KMS-11 (cell line): ENCODE measurements at regions not wholly inside any gene's neighbourhood (a gene's known extent, or its start where the extent isn't known, plus 50 kb on each side); places are given as distances from the start of the nearest gene placed in this dataset.

Source experiments
- H2AFZ ChIP-seq: fragments of 200-600 bp; sonication (generic); 2 replicates; pipeline ENCODE4 v1.6.1; 2016; ENCODE audit warnings: antibody characterized with exemption, mixed run types, low read depth
- H3K27ac ChIP-seq: fragments of 200-600 bp; sonication (generic); 2 replicates; pipeline ENCODE4 v1.6.1; 2016; ENCODE audit warnings: mild to moderate bottlenecking, mixed run types
- H3K27me3 ChIP-seq: fragments of 200-600 bp; sonication (generic); 2 replicates; pipeline ENCODE4 v1.6.1; 2017; ENCODE audit warnings: mild to moderate bottlenecking, low read depth, mixed run types, moderate library complexity; ENCODE audit not compliant: insufficient read depth
- H3K36me3 ChIP-seq: fragments of 200-600 bp; sonication (generic); 2 replicates; pipeline ENCODE4 v1.6.1; 2017; ENCODE audit warnings: mild to moderate bottlenecking, mixed run types; ENCODE audit not compliant: insufficient read depth
- H3K4me1 ChIP-seq: fragments of 200-600 bp; sonication (generic); 2 replicates; pipeline ENCODE4 v1.6.1; 2016; ENCODE audit warnings: mild to moderate bottlenecking, low read depth, mixed run types; ENCODE audit not compliant: poor library complexity, severe bottlenecking
- H3K4me2 ChIP-seq: fragments of 200-600 bp; sonication (generic); 2 replicates; pipeline ENCODE4 v1.7.0; 2016; ENCODE audit warnings: mild to moderate bottlenecking, mixed run types
- H3K4me3 ChIP-seq: fragments of 200-600 bp; sonication (generic); IDR thresholded peaks from 2 replicates; pipeline ENCODE4 v1.6.1; 2017; ENCODE audit warnings: low read depth, low read length, mixed read lengths; ENCODE audit not compliant: insufficient read depth
- H3K79me2 ChIP-seq: fragments of 200-600 bp; sonication (generic); 2 replicates; pipeline ENCODE4 v1.6.1; 2016; ENCODE audit warnings: low read depth, mixed run types; ENCODE audit not compliant: insufficient read depth
- H3K9ac ChIP-seq: fragments of 200-600 bp; sonication (generic); 2 replicates; pipeline ENCODE4 v1.6.1; 2016; ENCODE audit warnings: mild to moderate bottlenecking, mixed run types
- H4K20me1 ChIP-seq: fragments of 200-600 bp; sonication (generic); 2 replicates; pipeline ENCODE4 v1.6.1; 2016; ENCODE audit warnings: mild to moderate bottlenecking, mixed run types; ENCODE audit not compliant: insufficient read depth
- TF ChIP-seq, protein P1 (sequence below): fragments of 200-600 bp; sonication (generic); conservative IDR thresholded peaks from 2 replicates; pipeline ENCODE4 v1.6.1; 2017; ENCODE audit warnings: low read depth, mild to moderate bottlenecking, antibody characterized with exemption, low read length, moderate library complexity, mixed read lengths

DNA sequence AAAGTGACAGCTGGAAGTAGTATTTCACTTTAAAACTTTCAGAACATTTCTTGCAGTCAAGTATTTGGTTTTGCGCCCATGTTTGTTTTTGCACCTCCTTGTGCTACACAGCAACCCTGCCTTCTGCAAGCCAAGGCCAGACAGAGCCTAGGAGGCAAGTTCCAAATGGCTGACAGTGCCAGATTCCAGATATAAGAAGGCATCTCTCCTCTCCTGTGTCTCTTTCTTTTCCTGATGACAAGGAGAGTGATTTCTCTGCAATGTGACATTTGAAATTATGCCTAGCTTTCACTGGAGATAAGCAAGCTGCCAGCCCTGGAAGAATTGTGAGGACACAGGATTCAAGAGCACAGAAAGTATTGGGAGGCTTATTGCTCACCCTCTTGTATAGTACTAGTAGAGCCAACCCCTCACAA is 149.1 kb upstream of the TENT5A start:
- Histone ChIP-seq H3K9ac (no peak overlapping the region), H3K79me2 (no peaks in the 10 kb centered on the region), H3K4me1 (peaks cover 31% of the 10 kb centered on the region), H4K20me1 (no peaks in the 10 kb centered on the region), H3K36me3 (no peaks in the 10 kb centered on the region), H3K4me2 (no peak overlapping the region), H3K4me3 (no peak overlapping the region), H3K27me3 (no peaks in the 10 kb centered on the region), H3K27ac (no peak overlapping the region), H2AFZ (no peak overlapping the region)
- TF ChIP-seq, protein P1, sequence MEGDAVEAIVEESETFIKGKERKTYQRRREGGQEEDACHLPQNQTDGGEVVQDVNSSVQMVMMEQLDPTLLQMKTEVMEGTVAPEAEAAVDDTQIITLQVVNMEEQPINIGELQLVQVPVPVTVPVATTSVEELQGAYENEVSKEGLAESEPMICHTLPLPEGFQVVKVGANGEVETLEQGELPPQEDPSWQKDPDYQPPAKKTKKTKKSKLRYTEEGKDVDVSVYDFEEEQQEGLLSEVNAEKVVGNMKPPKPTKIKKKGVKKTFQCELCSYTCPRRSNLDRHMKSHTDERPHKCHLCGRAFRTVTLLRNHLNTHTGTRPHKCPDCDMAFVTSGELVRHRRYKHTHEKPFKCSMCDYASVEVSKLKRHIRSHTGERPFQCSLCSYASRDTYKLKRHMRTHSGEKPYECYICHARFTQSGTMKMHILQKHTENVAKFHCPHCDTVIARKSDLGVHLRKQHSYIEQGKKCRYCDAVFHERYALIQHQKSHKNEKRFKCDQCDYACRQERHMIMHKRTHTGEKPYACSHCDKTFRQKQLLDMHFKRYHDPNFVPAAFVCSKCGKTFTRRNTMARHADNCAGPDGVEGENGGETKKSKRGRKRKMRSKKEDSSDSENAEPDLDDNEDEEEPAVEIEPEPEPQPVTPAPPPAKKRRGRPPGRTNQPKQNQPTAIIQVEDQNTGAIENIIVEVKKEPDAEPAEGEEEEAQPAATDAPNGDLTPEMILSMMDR = no peak

DNA sequence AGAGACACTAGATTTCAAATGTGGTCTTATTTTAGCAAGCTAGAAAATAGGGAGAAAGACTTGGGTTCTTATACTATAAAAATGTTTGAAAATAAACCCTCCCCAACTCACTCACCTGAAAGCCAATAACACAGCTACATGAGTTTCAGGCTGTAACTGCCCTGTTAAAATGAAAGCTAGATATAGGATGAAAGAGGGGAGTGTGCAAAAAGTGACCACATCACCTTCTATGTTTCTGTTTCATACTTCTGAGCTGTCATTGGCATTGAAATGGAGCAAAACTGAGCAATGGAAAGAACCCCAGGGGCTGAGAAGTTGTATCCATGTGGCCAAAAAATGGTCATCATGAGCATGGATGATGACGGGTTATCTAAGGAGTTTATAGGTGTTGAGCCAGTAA is 148.1 kb upstream of the TENT5A start:
- Histone ChIP-seq H3K4me1 (peaks cover 22% of the 10 kb centered on the region), H3K27ac (no peak overlapping the region; the same call in 1 of the 2 replicates), H3K27me3 (no peaks in the 10 kb centered on the region), H2AFZ (no peak overlapping the region), H3K9ac (no peak overlapping the region), H3K36me3 (no peaks in the 10 kb centered on the region), H3K4me2 (peak overlapping the region; percentile 25; the same call in 1 of the 2 replicates), H3K79me2 (no peaks in the 10 kb centered on the region), H4K20me1 (no peaks in the 10 kb centered on the region), H3K4me3 (no peak overlapping the region)
- TF ChIP-seq, protein P1 = no peak

DNA sequence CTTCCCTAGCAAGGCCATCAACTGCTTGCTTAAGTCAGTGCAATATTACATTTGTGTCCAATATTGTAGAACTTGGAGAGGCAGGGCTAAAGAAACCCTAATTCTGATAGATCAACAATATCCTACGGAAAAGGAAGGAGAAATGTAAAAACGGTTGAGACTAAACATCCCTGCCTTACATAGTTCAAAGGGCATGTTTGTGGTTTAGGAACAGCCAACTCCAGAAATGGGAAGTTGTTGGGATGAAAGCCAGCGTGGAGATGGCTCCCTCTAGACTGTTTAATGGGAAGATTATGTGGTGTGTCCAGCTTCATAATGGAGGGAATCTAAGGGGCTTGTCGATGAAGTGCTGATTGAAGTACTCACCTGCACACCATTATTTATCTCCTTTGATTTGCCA is 145.3 kb upstream of the TENT5A start:
- H4K20me1 ChIP-seq = no peaks in the 10 kb centered on the region
- no peak overlapping the region for H3K4me2 ChIP-seq
- H2AFZ ChIP-seq = no peak overlapping the region
- H3K4me1 ChIP-seq = peaks cover 15% of the 10 kb centered on the region
- no peaks in the 10 kb centered on the region for H3K36me3 ChIP-seq
- TF ChIP-seq, protein P1 = no peak
- H3K9ac ChIP-seq = no peak overlapping the region
- no peak overlapping the region for H3K4me3 ChIP-seq
- no peaks in the 10 kb centered on the region for H3K27me3 ChIP-seq
- no peaks in the 10 kb centered on the region for H3K79me2 ChIP-seq
- no peak overlapping the region for H3K27ac ChIP-seq

DNA sequence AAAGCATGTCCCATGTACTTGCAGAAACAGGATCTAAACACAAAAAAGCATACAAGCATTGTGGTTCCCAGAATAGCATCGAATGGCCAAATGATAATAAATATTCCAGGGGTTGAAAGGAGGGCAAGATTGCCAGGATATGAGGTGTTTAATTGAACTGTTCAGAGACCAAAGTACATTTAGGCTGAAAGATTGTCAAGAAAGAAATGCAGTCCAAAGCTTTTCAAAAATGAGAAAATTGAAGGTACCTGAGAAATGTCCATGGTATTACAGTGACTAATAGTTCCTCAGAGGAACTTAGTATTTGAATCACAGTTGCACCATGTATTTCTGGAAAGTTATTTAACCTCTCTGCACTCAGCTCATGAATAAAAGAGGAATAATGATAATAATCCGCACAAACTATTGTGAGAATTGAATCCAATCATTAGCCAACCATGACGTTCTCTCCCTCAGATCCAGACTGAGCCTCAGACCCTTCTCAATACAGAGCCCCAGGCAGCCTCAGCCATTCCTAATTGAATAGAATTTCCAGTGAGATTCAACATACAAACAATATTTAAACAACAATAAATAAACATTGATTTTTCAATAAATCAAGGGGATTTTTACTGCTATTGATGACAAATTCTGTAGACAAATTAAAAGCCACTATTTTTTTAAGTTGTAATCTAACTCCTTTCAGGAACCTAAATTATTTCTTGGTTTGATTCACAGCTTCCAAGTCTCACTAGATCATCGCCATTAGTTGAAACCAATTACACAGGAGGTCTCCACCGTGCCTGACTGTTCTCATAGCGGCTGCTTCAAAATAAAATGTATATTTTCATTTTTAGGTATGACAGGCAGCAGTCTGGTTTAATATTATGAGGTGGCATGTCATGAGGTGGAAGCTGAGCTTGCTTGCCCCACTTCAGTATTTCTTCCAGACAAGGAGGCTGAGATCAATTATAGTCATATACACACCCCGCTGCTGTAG is 144.3 kb upstream of the TENT5A start:
- Histone ChIP-seq H3K27me3 (no peaks in the 10 kb centered on the region), H3K4me1 (peaks cover 15% of the 10 kb centered on the region), H3K79me2 (no peaks in the 10 kb centered on the region), H3K27ac (no peak overlapping the region), H4K20me1 (no peaks in the 10 kb centered on the region), H3K4me3 (no peak overlapping the region), H2AFZ (no peak overlapping the region), H3K4me2 (no peak overlapping the region), H3K36me3 (no peaks in the 10 kb centered on the region), H3K9ac (no peak overlapping the region)
- TF ChIP-seq, protein P1 = no peak
